Upper lobe of right lung (tissue), 1 donor: ENCODE measurements at regions not wholly inside any gene's neighbourhood (a gene's known extent, or its start where the extent isn't known, plus 50 kb on each side); places are given as distances from the start of the nearest gene placed in this dataset.

ENCODE experiments used
- ATAC-seq: fragments of 200-7000 bp; cut with Tn5 transposase; one replicate; pipeline ENCODE4 v1.9.1; 2020; ENCODE audit warnings: mild to moderate bottlenecking, moderate library complexity
- DNase-seq: peaks from one replicate; pipeline ENCODE4 v3.0.0-alpha.2; 2020
- H3K27ac ChIP-seq: fragments of 200-600 bp; one replicate; pipeline ENCODE4 v1.8.0; 2022
- H3K27me3 ChIP-seq: fragments of 200-600 bp; one replicate; pipeline ENCODE4 v1.8.0; 2022; ENCODE audit warnings: mild to moderate bottlenecking
- H3K36me3 ChIP-seq: fragments of 200-600 bp; one replicate; pipeline ENCODE4 v1.8.0; 2022
- H3K4me1 ChIP-seq: fragments of 200-600 bp; one replicate; pipeline ENCODE4 v1.8.0; 2022
- H3K4me3 ChIP-seq: fragments of 200-600 bp; one replicate; pipeline ENCODE4 v1.8.0; 2022; ENCODE audit warnings: mild to moderate bottlenecking
- H3K9me3 ChIP-seq: fragments of 200-600 bp; one replicate; pipeline ENCODE4 v1.8.0; 2022
- intact Hi-C: fragments of 100-400 bp; cut with DNase I; formaldehyde crosslinking; loops from one replicate; pipeline ENCODE4 v1.11.0; 2022
- TF ChIP-seq, protein P1 (sequence below): fragments of 200-600 bp; IDR thresholded peaks from one replicate; pipeline ENCODE4 v1.8.0; 2022; ENCODE audit warnings: antibody characterized with exemption
- donor health status: DM: no; HTN: yes; CAD: no; lungs with severe emphysema.

DNA sequence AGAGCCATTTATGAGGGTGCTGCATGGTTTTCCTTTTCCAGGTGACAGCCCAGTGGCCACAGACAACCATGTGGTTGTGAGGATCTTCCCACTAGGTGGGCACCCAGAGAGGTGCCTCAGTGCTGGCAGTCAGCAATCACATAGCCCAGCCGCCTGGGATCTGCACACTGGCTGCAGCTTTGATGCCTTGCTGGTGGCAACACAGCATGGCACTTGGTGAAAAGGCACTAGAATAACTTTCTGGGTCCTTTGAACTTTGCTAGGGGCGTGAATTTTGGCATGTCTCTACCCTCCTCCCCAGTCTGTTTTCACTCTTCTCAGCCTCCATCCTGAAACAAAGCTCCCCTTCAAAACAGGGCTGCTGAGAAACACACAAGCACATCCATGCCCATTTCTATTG, 108.8 kb upstream of the RPL34 start:
- no peak overlapping the region for H3K27ac ChIP-seq
- no peaks in the 10 kb centered on the region for H3K4me1 ChIP-seq
- DNase-seq = no peak
- no peaks in the 10 kb centered on the region for H3K9me3 ChIP-seq
- H3K27me3 ChIP-seq = peaks cover 7% of the 10 kb centered on the region
- no peaks in the 10 kb centered on the region for H3K36me3 ChIP-seq
- no peak overlapping the region for H3K4me3 ChIP-seq
- intact Hi-C loops = no loop called here
- TF ChIP-seq, protein P1, sequence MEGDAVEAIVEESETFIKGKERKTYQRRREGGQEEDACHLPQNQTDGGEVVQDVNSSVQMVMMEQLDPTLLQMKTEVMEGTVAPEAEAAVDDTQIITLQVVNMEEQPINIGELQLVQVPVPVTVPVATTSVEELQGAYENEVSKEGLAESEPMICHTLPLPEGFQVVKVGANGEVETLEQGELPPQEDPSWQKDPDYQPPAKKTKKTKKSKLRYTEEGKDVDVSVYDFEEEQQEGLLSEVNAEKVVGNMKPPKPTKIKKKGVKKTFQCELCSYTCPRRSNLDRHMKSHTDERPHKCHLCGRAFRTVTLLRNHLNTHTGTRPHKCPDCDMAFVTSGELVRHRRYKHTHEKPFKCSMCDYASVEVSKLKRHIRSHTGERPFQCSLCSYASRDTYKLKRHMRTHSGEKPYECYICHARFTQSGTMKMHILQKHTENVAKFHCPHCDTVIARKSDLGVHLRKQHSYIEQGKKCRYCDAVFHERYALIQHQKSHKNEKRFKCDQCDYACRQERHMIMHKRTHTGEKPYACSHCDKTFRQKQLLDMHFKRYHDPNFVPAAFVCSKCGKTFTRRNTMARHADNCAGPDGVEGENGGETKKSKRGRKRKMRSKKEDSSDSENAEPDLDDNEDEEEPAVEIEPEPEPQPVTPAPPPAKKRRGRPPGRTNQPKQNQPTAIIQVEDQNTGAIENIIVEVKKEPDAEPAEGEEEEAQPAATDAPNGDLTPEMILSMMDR = no peak
- no peak for ATAC-seq

DNA sequence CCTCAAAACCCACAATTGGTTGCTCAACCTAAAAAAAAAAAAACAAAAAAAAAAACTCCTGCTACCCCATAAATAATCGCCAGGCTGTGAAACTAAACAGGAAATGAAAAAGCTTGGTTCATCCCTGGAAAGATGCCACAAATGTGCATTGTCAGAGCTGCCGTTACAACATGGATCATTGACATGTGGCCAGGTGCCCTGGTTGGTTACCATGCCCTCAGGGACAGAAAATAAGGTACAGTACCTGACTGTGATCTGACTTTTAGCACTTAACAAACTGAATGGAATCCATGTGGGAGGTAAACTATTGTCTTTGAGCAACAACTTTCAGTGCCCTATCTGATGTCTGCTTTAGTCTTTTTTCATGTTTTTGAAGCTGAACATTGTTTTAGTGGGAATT, 118.0 kb upstream of the RPL34 start:
- no peak for DNase-seq
- intact Hi-C loops = no loop called here
- no peak overlapping the region for H3K27ac ChIP-seq

DNA sequence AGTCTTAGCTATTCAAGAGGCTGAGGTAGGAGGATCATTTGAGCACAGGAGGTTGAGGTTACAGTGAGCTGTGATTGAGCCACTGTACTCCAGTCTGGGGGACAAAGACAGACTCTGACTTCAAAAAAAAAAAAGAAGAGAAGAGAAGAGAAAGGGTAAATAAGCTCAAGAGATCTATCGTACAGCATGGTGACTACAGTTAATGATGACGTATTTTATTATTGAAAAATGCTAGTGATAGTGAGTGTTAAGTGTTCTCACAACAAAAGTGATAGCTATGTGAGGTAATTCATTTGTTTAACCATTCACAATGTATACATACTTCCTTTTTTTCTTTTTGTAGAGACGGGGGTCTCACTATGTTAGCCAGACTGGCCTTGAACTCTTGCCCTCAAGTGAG, 121.5 kb upstream of the RPL34 start:
- TF ChIP-seq, protein P1 = no peak
- DNase-seq (no peak), ATAC-seq (no peak)
- H3K4me1 ChIP-seq = no peaks in the 10 kb centered on the region
- H3K9me3 ChIP-seq = peaks cover 4% of the 10 kb centered on the region
- no peak overlapping the region for H3K4me3 ChIP-seq
- intact Hi-C loops = no loop called here
- no peaks in the 10 kb centered on the region for H3K36me3 ChIP-seq
- H3K27me3 ChIP-seq = no peaks in the 10 kb centered on the region
- H3K27ac ChIP-seq = no peak overlapping the region

More for the DNA sequence above, 118.0 kb upstream of the RPL34 start:
- no peaks in the 10 kb centered on the region for H3K9me3 ChIP-seq
- no peak for ATAC-seq
- TF ChIP-seq, protein P1 = no peak
- H3K4me1 ChIP-seq = no peaks in the 10 kb centered on the region
- no peaks in the 10 kb centered on the region for H3K27me3 ChIP-seq
- H3K4me3 ChIP-seq = no peak overlapping the region
- no peaks in the 10 kb centered on the region for H3K36me3 ChIP-seq

DNA sequence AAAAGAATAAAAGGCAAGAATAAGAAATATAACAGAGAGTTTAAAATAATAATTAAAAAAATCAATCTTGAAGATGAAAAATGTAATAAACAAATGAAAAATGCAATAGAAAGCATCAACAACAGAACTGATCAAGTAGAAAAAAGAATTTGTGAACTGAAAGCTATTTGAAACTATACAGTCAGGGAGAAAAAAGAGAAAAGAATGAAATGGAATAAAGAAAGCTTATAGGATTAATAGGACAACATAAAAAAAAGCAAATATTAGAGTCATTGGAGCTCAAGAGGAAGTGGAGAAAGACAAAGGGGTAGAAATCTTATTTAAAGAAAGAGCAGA, 126.8 kb upstream of the RPL34 start:
- Histone ChIP-seq H3K27ac (no peak overlapping the region), H3K36me3 (no peaks in the 10 kb centered on the region), H3K9me3 (peaks cover 5% of the 10 kb centered on the region), H3K4me3 (no peak overlapping the region), H3K27me3 (no peaks in the 10 kb centered on the region), H3K4me1 (no peaks in the 10 kb centered on the region)
- TF ChIP-seq, protein P1 = no peak
- intact Hi-C loops = no loop called here
- ATAC-seq (no peak), DNase-seq (no peak)

DNA sequence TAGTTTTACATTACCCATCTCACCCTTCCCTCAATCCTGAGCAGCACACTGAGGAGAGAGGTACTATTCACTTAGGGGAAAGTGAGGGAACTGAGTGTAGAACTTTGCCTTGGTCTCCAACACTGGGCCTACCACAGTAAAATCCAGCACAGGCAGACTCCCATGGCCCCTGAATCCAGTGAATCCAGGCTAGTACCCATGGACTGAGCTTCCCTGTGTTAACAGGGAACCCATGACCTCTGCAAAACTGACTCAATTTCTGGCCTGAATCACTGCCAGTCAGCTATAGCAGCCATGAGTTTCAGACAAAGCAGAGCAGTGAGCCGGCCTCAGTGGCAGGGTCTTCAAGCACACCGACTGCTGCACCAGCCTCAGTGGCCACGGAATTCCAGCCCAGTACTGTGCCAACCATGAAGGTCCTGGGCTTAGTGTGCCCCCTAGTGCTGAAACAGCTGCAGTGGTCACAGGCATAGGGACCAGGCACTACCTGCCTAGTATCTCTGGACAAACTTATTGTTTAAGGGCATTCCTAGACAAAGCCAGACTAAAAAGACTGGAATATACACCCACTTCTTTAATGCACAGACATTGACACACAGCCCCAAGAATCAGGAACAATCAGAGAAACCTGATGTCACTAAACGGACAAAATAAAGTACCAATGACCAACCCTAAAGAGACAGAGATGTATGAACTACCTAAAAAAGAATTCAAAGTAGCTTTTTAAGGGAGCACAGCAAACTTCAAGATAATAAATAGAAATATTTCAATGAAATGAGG, 127.4 kb upstream of the RPL34 start:
- intact Hi-C loops = no loop called here
- no peaks in the 10 kb centered on the region for H3K27me3 ChIP-seq
- TF ChIP-seq, protein P1 = peak; percentile 24
- no peaks in the 10 kb centered on the region for H3K36me3 ChIP-seq
- H3K9me3 ChIP-seq = peaks cover 5% of the 10 kb centered on the region
- no peak overlapping the region for H3K4me3 ChIP-seq
- DNase-seq (no peak), ATAC-seq (peak; percentile 58)
- H3K4me1 ChIP-seq = no peaks in the 10 kb centered on the region
- H3K27ac ChIP-seq = no peak overlapping the region

DNA sequence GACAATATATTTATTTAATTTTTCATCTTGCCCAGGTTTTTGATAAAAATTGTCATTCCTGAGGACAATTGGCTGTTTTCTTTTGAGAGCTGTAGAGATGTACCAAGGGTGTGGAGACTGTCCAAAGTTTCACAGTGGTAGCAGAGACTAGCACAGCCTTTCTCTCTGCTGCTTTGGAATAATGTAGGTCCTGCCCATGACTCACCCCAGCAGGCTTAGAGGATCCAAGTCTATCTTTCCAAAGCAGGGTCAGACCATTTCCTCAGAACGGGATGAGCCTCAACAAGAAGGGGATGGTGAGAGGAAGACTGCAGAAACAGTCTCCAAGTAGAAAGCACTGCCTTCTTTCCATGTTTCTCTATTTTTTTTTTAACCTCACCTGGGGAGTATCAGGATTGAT, 131.5 kb upstream of the RPL34 start:
- Histone ChIP-seq H3K4me1 (no peaks in the 10 kb centered on the region), H3K27me3 (no peaks in the 10 kb centered on the region)
- intact Hi-C loops = no loop called here

More for the DNA sequence above, 131.5 kb upstream of the RPL34 start:
- ATAC-seq = no peak
- Histone ChIP-seq H3K27ac (no peak overlapping the region), H3K4me3 (no peak overlapping the region), H3K9me3 (no peaks in the 10 kb centered on the region), H3K36me3 (no peaks in the 10 kb centered on the region)
- DNase-seq = no peak
- TF ChIP-seq, protein P1 = no peak
